ENCODE measurements at regions not wholly inside any gene's neighbourhood (a gene's known extent, or its start where the extent isn't known, plus 50 kb on each side); places are given as distances from the start of the nearest gene placed in this dataset.

DNA sequence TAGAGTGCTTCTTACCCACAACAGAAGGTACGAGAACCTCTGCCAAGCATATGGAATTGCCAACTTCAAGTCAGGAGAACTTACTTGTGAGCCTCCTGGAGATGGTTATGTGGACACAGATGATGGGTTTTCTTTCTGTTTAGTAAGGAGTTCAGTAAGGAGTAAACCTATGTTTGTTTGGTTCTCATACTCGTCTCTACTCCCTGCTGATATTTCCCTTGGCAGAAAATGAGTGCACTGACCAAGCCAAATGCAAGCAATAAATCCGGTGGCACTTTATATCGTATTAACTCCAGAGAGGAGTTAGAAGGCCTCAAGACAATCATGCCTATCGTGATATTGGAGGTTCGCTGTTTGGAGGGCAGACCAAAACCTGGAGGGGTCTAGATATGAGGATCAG is 83.2 kb upstream of the CYP1B1 start:
- Histone ChIP-seq H3K9me3 (ENCODE audit: control insufficient read depth, insufficient read depth, low read length) (no peaks in the 10 kb centered on the region), H3K27me3 (ENCODE audit: control insufficient read depth, insufficient read depth, low read length) (no peaks in the 10 kb centered on the region; the same call in 1 of the 2 replicates), H3K9ac (ENCODE audit: low read depth, low read length) (no peak overlapping the region), H3K27ac (ENCODE audit: low read depth, low read length) (no peak overlapping the region), H3K36me3 (ENCODE audit: control insufficient read depth, insufficient read depth, low read length) (no peaks in the 10 kb centered on the region), H3K4me3 (ENCODE audit: low read depth, low read length) (no peak overlapping the region), H3K4me1 (ENCODE audit: control insufficient read depth, insufficient read depth, low read length) (peaks cover 13% of the 10 kb centered on the region)

DNA sequence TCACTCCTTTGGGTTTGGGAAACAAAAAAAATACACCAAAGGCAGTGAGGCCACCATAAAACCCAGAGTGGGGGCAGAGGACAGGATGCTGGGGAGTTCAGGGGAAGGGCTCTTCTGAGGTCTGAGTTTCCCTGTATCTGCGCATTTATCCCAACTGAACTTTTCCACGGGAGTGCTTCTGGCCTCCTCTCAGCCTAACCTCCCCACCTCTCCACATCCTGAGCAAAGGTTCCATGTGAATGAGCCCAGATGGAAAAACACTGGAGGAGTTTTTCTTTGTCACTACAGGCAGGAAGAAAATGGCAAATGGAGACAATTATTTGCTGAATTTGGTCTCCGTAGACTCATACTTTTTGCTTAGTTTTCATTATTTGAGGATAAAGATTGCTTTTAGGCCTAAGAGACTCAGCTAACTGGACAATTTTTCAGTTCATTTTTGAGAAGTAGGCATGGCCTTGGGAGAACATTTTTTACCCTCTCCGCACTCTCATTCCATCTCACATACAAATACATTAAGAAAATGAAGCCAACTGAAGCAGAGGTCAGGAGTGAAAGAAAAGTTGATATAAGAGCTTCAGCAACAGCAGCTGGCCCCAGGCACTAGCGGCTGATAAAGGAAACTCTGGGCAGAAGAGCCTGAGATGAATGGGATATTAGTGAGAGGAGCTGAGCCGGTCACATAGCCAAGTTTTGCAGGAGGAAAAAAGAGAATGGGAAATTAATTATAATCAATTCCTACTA is 82.6 kb upstream of the CYP1B1 start:
- no peaks in the 10 kb centered on the region for H3K9me3 ChIP-seq (ENCODE audit: control insufficient read depth, insufficient read depth, low read length)
- no peak overlapping the region for H3K9ac ChIP-seq (ENCODE audit: low read depth, low read length)
- no peak overlapping the region for H3K4me3 ChIP-seq (ENCODE audit: low read depth, low read length)
- no peaks in the 10 kb centered on the region for H3K36me3 ChIP-seq (ENCODE audit: control insufficient read depth, insufficient read depth, low read length)
- H3K4me1 ChIP-seq (ENCODE audit: control insufficient read depth, insufficient read depth, low read length) = peaks cover 13% of the 10 kb centered on the region
- H3K27me3 ChIP-seq (ENCODE audit: control insufficient read depth, insufficient read depth, low read length) = no peaks in the 10 kb centered on the region; the same call in 1 of the 2 replicates
- no peak overlapping the region for H3K27ac ChIP-seq (ENCODE audit: low read depth, low read length)

DNA sequence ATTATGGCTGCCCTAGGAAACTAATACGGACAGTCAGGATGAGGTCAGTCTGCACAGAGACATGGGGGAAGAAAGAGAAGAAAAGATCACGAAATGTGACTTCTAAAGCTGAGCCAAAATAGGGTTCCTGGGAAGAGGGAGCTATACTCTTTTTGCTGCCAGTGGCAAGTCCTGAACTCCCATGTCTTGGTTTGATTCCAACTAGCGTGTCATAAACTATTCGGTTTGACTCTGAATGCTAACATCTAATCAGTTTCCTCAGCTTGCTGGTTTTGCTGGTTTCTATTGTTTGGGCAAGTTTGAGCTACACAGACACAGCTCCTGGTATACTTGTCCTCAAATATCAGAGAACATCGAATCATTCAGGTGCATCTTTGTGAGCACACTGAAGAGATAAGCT is 80.5 kb upstream of the CYP1B1 start:
- peaks cover 13% of the 10 kb centered on the region for H3K4me1 ChIP-seq (ENCODE audit: control insufficient read depth, insufficient read depth, low read length)
- H3K27me3 ChIP-seq (ENCODE audit: control insufficient read depth, insufficient read depth, low read length) = no peaks in the 10 kb centered on the region; the same call in 1 of the 2 replicates
- H3K36me3 ChIP-seq (ENCODE audit: control insufficient read depth, insufficient read depth, low read length) = no peaks in the 10 kb centered on the region
- no peak overlapping the region for H3K9ac ChIP-seq (ENCODE audit: low read depth, low read length)
- no peak overlapping the region for H3K27ac ChIP-seq (ENCODE audit: low read depth, low read length)
- no peak overlapping the region for H3K4me3 ChIP-seq (ENCODE audit: low read depth, low read length)
- H3K9me3 ChIP-seq (ENCODE audit: control insufficient read depth, insufficient read depth, low read length) = no peaks in the 10 kb centered on the region

DNA sequence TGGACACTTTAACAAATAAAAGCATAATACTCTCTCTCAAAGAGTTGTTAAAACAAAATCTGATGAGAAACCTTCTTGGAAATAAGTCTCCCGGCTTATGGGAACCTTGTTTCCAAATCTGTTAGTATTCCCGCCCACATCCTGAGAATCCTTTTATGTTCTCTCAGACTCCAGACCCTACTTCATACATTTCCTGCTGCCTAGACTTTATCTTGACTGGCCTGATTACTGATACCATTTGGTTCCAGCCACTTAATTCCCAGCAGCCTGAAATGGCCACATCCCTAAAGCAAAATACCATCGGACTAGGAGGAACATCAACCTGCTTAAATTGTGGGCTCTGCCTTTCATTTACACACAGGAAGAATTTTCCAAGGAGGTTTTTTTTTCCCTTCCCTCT is 79.1 kb upstream of the CYP1B1 start:
- Histone ChIP-seq H3K36me3 (ENCODE audit: control insufficient read depth, insufficient read depth, low read length) (no peaks in the 10 kb centered on the region), H3K4me3 (ENCODE audit: low read depth, low read length) (no peak overlapping the region), H3K27me3 (ENCODE audit: control insufficient read depth, insufficient read depth, low read length) (no peaks in the 10 kb centered on the region; the same call in 1 of the 2 replicates), H3K27ac (ENCODE audit: low read depth, low read length) (no peak overlapping the region), H3K9me3 (ENCODE audit: control insufficient read depth, insufficient read depth, low read length) (no peaks in the 10 kb centered on the region), H3K4me1 (ENCODE audit: control insufficient read depth, insufficient read depth, low read length) (peaks cover 4% of the 10 kb centered on the region), H3K9ac (ENCODE audit: low read depth, low read length) (no peak overlapping the region)

DNA sequence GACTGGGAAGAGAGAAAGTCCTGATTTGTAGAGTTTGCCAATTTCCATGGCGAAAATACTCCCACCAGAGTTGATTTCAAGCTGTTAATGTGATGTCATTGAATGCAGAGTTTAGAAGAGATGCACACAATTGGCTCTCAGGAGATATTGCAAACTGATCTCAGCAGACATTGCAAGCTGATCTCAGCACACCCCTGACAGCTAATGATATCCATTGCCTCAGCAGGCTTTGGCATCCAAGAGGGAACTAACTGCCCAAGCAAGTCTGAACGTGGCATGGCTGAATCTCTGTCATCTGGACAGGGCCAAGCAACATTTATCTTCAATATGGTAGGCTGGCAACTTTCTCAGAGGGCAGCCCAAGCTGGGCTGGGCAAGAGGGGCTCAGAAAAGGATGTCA is 78.4 kb upstream of the CYP1B1 start:
- Histone ChIP-seq H3K9me3 (ENCODE audit: control insufficient read depth, insufficient read depth, low read length) (no peaks in the 10 kb centered on the region), H3K4me1 (ENCODE audit: control insufficient read depth, insufficient read depth, low read length) (no peaks in the 10 kb centered on the region), H3K4me3 (ENCODE audit: low read depth, low read length) (no peak overlapping the region), H3K9ac (ENCODE audit: low read depth, low read length) (no peak overlapping the region), H3K27ac (ENCODE audit: low read depth, low read length) (no peak overlapping the region), H3K27me3 (ENCODE audit: control insufficient read depth, insufficient read depth, low read length) (no peaks in the 10 kb centered on the region; the same call in 1 of the 2 replicates), H3K36me3 (ENCODE audit: control insufficient read depth, insufficient read depth, low read length) (no peaks in the 10 kb centered on the region)

DNA sequence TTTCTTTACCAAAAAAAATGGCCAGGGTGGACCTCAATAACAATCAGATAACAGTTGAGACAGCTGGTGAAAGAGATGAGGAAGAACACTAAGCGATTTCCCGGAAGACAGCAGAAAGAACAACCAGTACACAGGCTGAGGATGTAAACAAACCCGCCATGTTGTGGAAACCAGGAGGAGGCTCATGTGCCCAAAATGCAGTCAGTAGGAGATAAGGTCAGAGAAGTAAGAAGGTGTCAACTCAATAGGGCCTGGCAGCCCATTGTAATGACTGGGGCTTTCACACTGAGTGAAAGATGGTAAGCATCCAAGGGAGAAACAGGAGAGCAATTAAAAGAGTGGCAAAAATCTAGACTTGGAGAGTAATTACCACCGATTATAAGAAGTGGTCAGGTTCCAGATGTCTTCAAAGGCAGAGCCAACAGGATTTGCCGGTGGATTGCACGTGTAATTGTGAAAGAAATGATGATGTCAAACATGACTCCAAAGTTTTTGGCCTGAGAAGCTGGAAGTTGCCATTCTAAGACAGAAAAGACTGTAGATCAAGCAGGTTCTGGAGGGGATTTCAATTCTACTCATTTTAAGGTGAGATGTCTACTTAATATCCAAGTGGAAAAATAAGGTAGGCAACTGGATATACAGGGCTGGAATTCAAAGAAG is 77.7 kb upstream of the CYP1B1 start:
- Histone ChIP-seq H3K9me3 (ENCODE audit: control insufficient read depth, insufficient read depth, low read length) (no peaks in the 10 kb centered on the region), H3K27ac (ENCODE audit: low read depth, low read length) (no peak overlapping the region), H3K9ac (ENCODE audit: low read depth, low read length) (no peak overlapping the region), H3K4me1 (ENCODE audit: control insufficient read depth, insufficient read depth, low read length) (no peaks in the 10 kb centered on the region), H3K27me3 (ENCODE audit: control insufficient read depth, insufficient read depth, low read length) (no peaks in the 10 kb centered on the region; the same call in 1 of the 2 replicates), H3K36me3 (ENCODE audit: control insufficient read depth, insufficient read depth, low read length) (no peaks in the 10 kb centered on the region), H3K4me3 (ENCODE audit: low read depth, low read length) (no peak overlapping the region)

DNA sequence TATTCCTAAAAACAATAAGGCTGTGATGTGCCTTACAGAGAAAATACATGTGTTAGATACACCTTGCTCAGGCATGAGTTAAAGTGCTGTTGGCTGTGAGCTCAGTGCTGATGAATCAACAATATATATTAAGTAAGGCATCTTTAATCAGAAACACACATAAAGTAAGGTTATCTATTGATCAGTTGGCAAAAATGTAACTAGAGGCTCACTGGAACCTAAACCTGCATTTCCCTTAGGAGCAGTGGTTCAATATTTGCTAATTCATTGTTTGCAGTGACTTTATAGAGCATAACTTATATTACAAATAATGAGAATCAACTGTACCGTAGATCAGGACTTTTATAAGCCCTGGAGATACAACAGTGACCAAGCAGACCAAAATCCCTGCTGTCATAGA is 77.0 kb upstream of the CYP1B1 start:
- Histone ChIP-seq H3K9ac (ENCODE audit: low read depth, low read length) (no peak overlapping the region), H3K4me1 (ENCODE audit: control insufficient read depth, insufficient read depth, low read length) (no peaks in the 10 kb centered on the region), H3K36me3 (ENCODE audit: control insufficient read depth, insufficient read depth, low read length) (no peaks in the 10 kb centered on the region), H3K4me3 (ENCODE audit: low read depth, low read length) (no peak overlapping the region), H3K27me3 (ENCODE audit: control insufficient read depth, insufficient read depth, low read length) (no peaks in the 10 kb centered on the region; the same call in 1 of the 2 replicates), H3K9me3 (ENCODE audit: control insufficient read depth, insufficient read depth, low read length) (no peaks in the 10 kb centered on the region), H3K27ac (ENCODE audit: low read depth, low read length) (no peak overlapping the region)

DNA sequence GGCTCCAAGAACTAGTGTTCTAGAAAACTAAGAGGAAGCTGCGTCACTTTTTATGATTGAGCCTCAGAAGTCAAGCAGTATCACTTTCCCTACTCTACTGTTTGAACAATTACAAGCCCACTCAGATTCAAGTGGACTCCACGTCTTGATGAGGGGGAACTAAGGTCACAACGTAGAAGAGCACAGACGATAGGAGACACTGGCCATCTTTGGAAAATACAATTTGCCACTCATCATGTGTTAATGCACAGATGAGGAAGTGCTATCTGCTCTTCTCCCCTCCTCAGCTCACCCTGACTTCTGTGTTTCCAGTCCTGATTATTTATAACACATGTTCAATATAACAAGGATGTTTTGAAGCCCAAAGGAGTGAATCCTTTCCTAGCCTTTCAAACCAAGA is 76.1 kb upstream of the CYP1B1 start:
- Histone ChIP-seq H3K4me1 (ENCODE audit: control insufficient read depth, insufficient read depth, low read length) (no peaks in the 10 kb centered on the region), H3K36me3 (ENCODE audit: control insufficient read depth, insufficient read depth, low read length) (no peaks in the 10 kb centered on the region), H3K9me3 (ENCODE audit: control insufficient read depth, insufficient read depth, low read length) (no peaks in the 10 kb centered on the region), H3K4me3 (ENCODE audit: low read depth, low read length) (no peak overlapping the region), H3K9ac (ENCODE audit: low read depth, low read length) (no peak overlapping the region), H3K27me3 (ENCODE audit: control insufficient read depth, insufficient read depth, low read length) (no peaks in the 10 kb centered on the region), H3K27ac (ENCODE audit: low read depth, low read length) (no peak overlapping the region)

DNA sequence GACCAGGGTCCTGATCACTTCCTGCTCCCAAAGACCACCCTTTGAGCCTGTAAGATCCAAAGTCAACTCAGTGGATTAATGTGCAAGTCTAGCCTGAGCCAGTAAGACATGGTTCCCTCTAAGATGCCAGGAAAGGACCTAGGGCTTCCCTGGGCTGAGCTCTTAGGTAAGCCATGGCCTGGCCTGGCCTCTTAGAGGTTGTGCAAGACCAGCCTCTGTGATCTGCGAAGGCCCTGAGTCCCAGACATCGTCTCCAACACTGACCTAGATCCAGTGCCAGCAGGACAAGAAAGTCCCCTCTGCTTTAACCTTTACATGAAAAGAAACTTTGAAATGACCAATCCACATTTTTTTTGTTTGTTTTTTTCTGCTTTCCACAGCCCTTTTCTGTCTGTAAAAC is 73.6 kb upstream of the CYP1B1 start:
- no peak overlapping the region for H3K27ac ChIP-seq (ENCODE audit: low read depth, low read length)

DNA sequence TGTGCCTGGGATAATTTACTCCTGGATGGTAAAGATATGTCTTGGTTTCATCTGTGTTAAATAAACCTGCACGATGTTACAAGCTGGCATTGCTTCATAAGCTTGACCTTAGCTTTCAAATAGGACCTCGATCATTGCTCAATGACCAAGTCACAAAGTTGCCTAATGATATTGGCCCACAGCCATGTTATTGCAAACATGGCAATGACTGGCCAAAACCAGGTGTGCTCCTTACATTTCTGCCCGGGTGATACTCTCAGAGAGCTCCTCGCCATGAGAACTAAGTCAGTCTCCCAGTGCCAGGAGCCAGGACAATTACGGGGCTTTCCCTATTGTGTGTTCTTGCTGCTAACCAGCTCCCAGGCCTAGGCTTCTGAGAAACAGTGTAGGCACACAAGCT is 72.5 kb upstream of the CYP1B1 start:
- no peak overlapping the region for H3K9ac ChIP-seq (ENCODE audit: low read depth, low read length)
- H3K4me3 ChIP-seq (ENCODE audit: low read depth, low read length) = no peak overlapping the region
- H3K9me3 ChIP-seq (ENCODE audit: control insufficient read depth, insufficient read depth, low read length) = no peaks in the 10 kb centered on the region
- H3K36me3 ChIP-seq (ENCODE audit: control insufficient read depth, insufficient read depth, low read length) = no peaks in the 10 kb centered on the region
- H3K27ac ChIP-seq (ENCODE audit: low read depth, low read length) = no peak overlapping the region
- peaks cover 9% of the 10 kb centered on the region for H3K4me1 ChIP-seq (ENCODE audit: control insufficient read depth, insufficient read depth, low read length)
- no peaks in the 10 kb centered on the region for H3K27me3 ChIP-seq (ENCODE audit: control insufficient read depth, insufficient read depth, low read length)

More for the DNA sequence above, 73.6 kb upstream of the CYP1B1 start:
- no peaks in the 10 kb centered on the region for H3K27me3 ChIP-seq (ENCODE audit: control insufficient read depth, insufficient read depth, low read length)
- no peaks in the 10 kb centered on the region for H3K36me3 ChIP-seq (ENCODE audit: control insufficient read depth, insufficient read depth, low read length)
- no peaks in the 10 kb centered on the region for H3K9me3 ChIP-seq (ENCODE audit: control insufficient read depth, insufficient read depth, low read length)
- H3K4me3 ChIP-seq (ENCODE audit: low read depth, low read length) = no peak overlapping the region
- H3K4me1 ChIP-seq (ENCODE audit: control insufficient read depth, insufficient read depth, low read length) = peaks cover 9% of the 10 kb centered on the region
- H3K9ac ChIP-seq (ENCODE audit: low read depth, low read length) = no peak overlapping the region

DNA sequence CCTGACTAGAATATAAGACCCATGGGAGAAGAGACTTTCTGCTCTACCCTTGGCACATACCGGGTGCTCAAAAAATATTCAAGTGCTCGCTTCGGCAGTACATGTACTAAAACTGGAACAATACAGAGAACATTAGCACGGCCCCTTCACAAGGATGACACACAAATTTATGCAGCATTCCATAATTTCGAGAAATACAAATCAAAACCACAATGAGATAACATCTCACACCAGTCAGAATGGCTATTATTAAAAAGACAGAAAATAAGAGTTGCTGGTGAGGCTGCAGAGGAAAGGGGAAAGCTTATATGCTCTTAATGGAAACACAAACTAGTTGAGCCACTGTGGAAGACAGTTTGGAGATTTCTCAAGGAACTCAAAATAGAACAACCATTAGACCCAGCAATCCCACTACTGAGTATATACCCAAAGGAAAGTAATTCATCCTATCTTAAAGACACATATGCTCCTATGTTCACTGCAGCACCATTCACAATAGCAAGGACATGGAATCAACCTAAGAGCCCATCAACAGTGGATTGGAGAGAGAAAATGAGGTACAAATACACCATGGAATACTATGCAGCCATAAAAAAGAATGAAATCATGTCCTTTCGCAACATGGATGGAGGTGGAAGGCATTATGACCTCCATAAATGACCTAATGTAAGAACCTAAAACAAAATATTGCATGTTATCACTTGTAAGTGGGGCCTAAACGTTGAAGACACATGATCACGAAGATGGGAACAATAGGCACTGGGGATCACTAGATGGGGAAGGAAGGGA is 71.6 kb upstream of the CYP1B1 start:
- H3K27me3 ChIP-seq (ENCODE audit: control insufficient read depth, insufficient read depth, low read length) = no peaks in the 10 kb centered on the region
- peaks cover 5% of the 10 kb centered on the region for H3K9me3 ChIP-seq (ENCODE audit: control insufficient read depth, insufficient read depth, low read length)
- no peak overlapping the region for H3K9ac ChIP-seq (ENCODE audit: low read depth, low read length)
- peak overlapping the region; percentile 98 for H3K27ac ChIP-seq (ENCODE audit: low read depth, low read length)
- no peak overlapping the region for H3K4me3 ChIP-seq (ENCODE audit: low read depth, low read length)
- H3K36me3 ChIP-seq (ENCODE audit: control insufficient read depth, insufficient read depth, low read length) = no peaks in the 10 kb centered on the region
- H3K4me1 ChIP-seq (ENCODE audit: control insufficient read depth, insufficient read depth, low read length) = peaks cover 9% of the 10 kb centered on the region

All from HUES48 (cell line).